Progenitor cell of endocrine pancreas (in vitro differentiated cells): ENCODE measurements at regions not wholly inside any gene's neighbourhood (a gene's known extent, or its start where the extent isn't known, plus 50 kb on each side); places are given as distances from the start of the nearest gene placed in this dataset.

Experiments
- DNase-seq: peaks from one replicate; pipeline ENCODE4 v3.0.0; 2021; ENCODE audit warnings: low spot score; ENCODE audit not compliant: unreplicated experiment
- H3K27ac Mint-ChIP-seq: 2 replicates; pipeline ENCODE4 v1.8.0; 2021; ENCODE audit warnings: mild to moderate bottlenecking, moderate library complexity, mixed read lengths
- H3K27me3 Mint-ChIP-seq: 2 replicates; pipeline ENCODE4 v1.8.0; 2021; ENCODE audit warnings: mixed read lengths
- H3K36me3 Mint-ChIP-seq: 2 replicates; pipeline ENCODE4 v1.8.0; 2022; ENCODE audit warnings: mixed read lengths; ENCODE audit not compliant: insufficient read depth
- H3K4me1 Mint-ChIP-seq: 2 replicates; pipeline ENCODE4 v1.8.0; 2021; ENCODE audit warnings: low read depth, mixed read lengths
- H3K4me3 Mint-ChIP-seq: 2 replicates; pipeline ENCODE4 v1.8.0; 2021; ENCODE audit warnings: low read depth, mild to moderate bottlenecking, moderate library complexity, mixed read lengths
- H3K9me3 Mint-ChIP-seq: 2 replicates; pipeline ENCODE4 v1.8.0; 2021; ENCODE audit warnings: low read depth, mixed read lengths
- TF ChIP-seq, protein P1 (sequence below): fragments of 200-600 bp; sonication (generic); IDR thresholded peaks from one replicate; pipeline ENCODE4 v1.5.0; 2021; ENCODE audit warnings: antibody characterized with exemption, mild to moderate bottlenecking; ENCODE audit not compliant: unreplicated experiment

- Mint-ChIP-seq H3K4me1 (peaks cover 16% of the 10 kb centered on the region), H3K9me3 (peaks cover 21% of the 10 kb centered on the region), H3K4me3 (no peak overlapping the region), H3K27me3 (peaks cover 38% of the 10 kb centered on the region), H3K36me3 (peaks cover 7% of the 10 kb centered on the region), H3K27ac (no peak overlapping the region)
- TF ChIP-seq, protein P1, sequence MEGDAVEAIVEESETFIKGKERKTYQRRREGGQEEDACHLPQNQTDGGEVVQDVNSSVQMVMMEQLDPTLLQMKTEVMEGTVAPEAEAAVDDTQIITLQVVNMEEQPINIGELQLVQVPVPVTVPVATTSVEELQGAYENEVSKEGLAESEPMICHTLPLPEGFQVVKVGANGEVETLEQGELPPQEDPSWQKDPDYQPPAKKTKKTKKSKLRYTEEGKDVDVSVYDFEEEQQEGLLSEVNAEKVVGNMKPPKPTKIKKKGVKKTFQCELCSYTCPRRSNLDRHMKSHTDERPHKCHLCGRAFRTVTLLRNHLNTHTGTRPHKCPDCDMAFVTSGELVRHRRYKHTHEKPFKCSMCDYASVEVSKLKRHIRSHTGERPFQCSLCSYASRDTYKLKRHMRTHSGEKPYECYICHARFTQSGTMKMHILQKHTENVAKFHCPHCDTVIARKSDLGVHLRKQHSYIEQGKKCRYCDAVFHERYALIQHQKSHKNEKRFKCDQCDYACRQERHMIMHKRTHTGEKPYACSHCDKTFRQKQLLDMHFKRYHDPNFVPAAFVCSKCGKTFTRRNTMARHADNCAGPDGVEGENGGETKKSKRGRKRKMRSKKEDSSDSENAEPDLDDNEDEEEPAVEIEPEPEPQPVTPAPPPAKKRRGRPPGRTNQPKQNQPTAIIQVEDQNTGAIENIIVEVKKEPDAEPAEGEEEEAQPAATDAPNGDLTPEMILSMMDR = no peak
- no peak for DNase-seq
These were observed 117.0 kb upstream of the NFIA start for GRCh38 chr1:60965280-60965854.

DNA sequence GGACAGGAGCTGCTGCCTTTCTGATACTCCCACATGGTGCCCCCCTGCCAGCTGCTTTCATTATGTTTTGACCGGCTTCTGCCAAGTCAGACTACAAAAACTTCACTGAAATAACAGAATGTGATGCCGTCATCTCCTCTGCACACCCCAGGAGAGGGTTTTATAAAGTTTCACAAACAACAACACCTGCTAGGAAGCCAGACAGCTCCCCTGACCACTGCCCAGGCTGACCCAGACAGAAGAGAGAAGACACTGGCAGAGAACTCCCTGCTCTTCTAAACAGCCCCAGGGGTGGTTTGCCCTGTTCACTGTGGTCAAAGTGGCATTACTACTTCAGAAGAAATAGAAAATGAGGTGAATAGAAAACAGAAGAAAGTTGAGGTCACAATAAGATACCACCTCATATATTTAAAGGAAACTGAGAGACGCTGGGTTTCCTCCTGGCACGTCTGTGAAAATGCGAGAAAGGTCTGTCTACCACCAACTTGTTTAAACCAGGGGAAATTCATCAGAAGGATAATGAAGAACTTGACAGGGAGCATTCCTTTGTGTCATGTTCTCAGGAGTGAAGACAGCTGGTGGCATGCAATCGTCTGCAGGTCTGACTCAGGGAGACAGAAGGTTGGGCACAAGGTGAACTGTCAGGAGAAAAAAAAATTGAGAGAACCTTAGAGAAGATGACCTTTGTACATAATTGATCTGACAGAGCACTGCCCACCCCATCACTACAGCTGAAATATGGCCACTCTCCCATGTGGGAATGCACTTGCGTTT lies 119.0 kb upstream of the NFIA start:
- Mint-ChIP-seq H3K9me3 (peaks cover 21% of the 10 kb centered on the region), H3K36me3 (peaks cover 7% of the 10 kb centered on the region), H3K4me1 (peaks cover 18% of the 10 kb centered on the region), H3K27ac (no peak overlapping the region), H3K4me3 (no peak overlapping the region), H3K27me3 (peaks cover 23% of the 10 kb centered on the region)
- DNase-seq = no peak
- TF ChIP-seq, protein P1 = no peak

GRCh38 chr1:60960891-60961461 lies 121.4 kb upstream of the NFIA start:
- TF ChIP-seq, protein P1 = no peak
- H3K27me3 Mint-ChIP-seq = peaks cover 35% of the 10 kb centered on the region
- peak overlapping the region; percentile 83 for H3K27ac Mint-ChIP-seq

GRCh38 chr1:60959701-60960100 lies 122.7 kb upstream of the NFIA start:
- Mint-ChIP-seq H3K36me3 (peaks cover 3% of the 10 kb centered on the region), H3K4me3 (no peak overlapping the region), H3K9me3 (peaks cover 11% of the 10 kb centered on the region), H3K4me1 (peaks cover 18% of the 10 kb centered on the region), H3K27ac (no peak overlapping the region), H3K27me3 (peaks cover 37% of the 10 kb centered on the region)
- TF ChIP-seq, protein P1 = no peak
- no peak for DNase-seq

More at GRCh38 chr1:60960891-60961461, 121.4 kb upstream of the NFIA start:
- Mint-ChIP-seq H3K36me3 (peaks cover 3% of the 10 kb centered on the region), H3K9me3 (peaks cover 14% of the 10 kb centered on the region), H3K4me3 (no peak overlapping the region), H3K4me1 (peaks cover 18% of the 10 kb centered on the region)
- no peak for DNase-seq

GRCh38 chr1:60958001-60958400 lies 124.4 kb upstream of the NFIA start:
- H3K27ac Mint-ChIP-seq = no peak overlapping the region
- no peak overlapping the region for H3K4me3 Mint-ChIP-seq
- TF ChIP-seq, protein P1 = no peak

More at GRCh38 chr1:60958001-60958400, 124.4 kb upstream of the NFIA start:
- no peak for DNase-seq
- peaks cover 4% of the 10 kb centered on the region for H3K9me3 Mint-ChIP-seq
- peaks cover 34% of the 10 kb centered on the region for H3K27me3 Mint-ChIP-seq
- peaks cover 11% of the 10 kb centered on the region for H3K4me1 Mint-ChIP-seq
- H3K36me3 Mint-ChIP-seq = no peaks in the 10 kb centered on the region
